C4-2B (cell line): ENCODE measurements at regions not wholly inside any gene's neighbourhood (a gene's known extent, or its start where the extent isn't known, plus 50 kb on each side); places are given as distances from the start of the nearest gene placed in this dataset.
"Not testable (repeated sequence)": the region's sequence is repeated elsewhere in the genome, so short reads cannot be mapped to it uniquely, and the experiment has no call there.

Experiments used
- CTCF ChIP-seq: fragments of 450-650 bp; conservative IDR thresholded peaks from 2 replicates; pipeline ENCODE4 v1.5.1; 2017; ENCODE audit warnings: mild to moderate bottlenecking
- ZFX ChIP-seq: fragments of 450-650 bp; IDR thresholded peaks from 2 replicates; pipeline ENCODE4 v1.6.1; 2017

GRCh38 chr6:14899441-14899840 lies 346.4 kb upstream of the JARID2 start:
- TF ChIP-seq CTCF, ZFX: not testable (repeated sequence)
